SW480 (cell line): ENCODE measurements at regions not wholly inside any gene's neighbourhood (a gene's known extent, or its start where the extent isn't known, plus 50 kb on each side); places are given as distances from the start of the nearest gene placed in this dataset.

ENCODE experiments used
- DNase-seq: peaks from one replicate; pipeline ENCODE4 v3.0.0-alpha.2; 2016; ENCODE audit warnings: low spot score

- DNase-seq = no peak
Measured at GRCh38 chr7:156069891-156070290, 257.6 kb upstream of the SHH start.

- no peak for DNase-seq
Measured at GRCh38 chr7:156067156-156067555, 254.9 kb upstream of the SHH start.

GRCh38 chr7:156065400-156065799 lies 253.1 kb upstream of the SHH start:
- peak; percentile 66 for DNase-seq

- peak; percentile 94 for DNase-seq
Measured at GRCh38 chr7:156064971-156065386, 252.7 kb upstream of the SHH start.

GRCh38 chr7:156063241-156063810 lies 251.1 kb upstream of the SHH start:
- DNase-seq = no peak

GRCh38 chr7:156062286-156062685 lies 250.0 kb upstream of the SHH start:
- no peak for DNase-seq

- DNase-seq = no peak
Measured at GRCh38 chr7:156061689-156062255, 249.5 kb upstream of the SHH start.

GRCh38 chr7:156060925-156061324 lies 248.7 kb upstream of the SHH start:
- no peak for DNase-seq

GRCh38 chr7:156059369-156059768 lies 247.1 kb upstream of the SHH start:
- peak; percentile 8 for DNase-seq

- no peak for DNase-seq
Measured at GRCh38 chr7:156058248-156058647, 246.0 kb upstream of the SHH start.

- DNase-seq = no peak
Measured at GRCh38 chr7:156056534-156056933, 244.3 kb upstream of the SHH start.

- no peak for DNase-seq
Measured at GRCh38 chr7:156055206-156055822, 243.1 kb upstream of the SHH start.

GRCh38 chr7:156051884-156052283 lies 239.6 kb upstream of the SHH start:
- DNase-seq = no peak

- no peak for DNase-seq
Measured at GRCh38 chr7:156050636-156051569, 238.6 kb upstream of the SHH start.

GRCh38 chr7:156049366-156049765 lies 237.1 kb upstream of the SHH start:
- no peak for DNase-seq

- no peak for DNase-seq
Measured at GRCh38 chr7:156046031-156046560, 233.8 kb upstream of the SHH start.

GRCh38 chr7:156043416-156044178 lies 231.3 kb upstream of the SHH start:
- no peak for DNase-seq

GRCh38 chr7:156041398-156041797 lies 229.1 kb upstream of the SHH start:
- no peak for DNase-seq

GRCh38 chr7:156039971-156040677 lies 227.9 kb upstream of the SHH start:
- no peak for DNase-seq

- no peak for DNase-seq
Measured at GRCh38 chr7:156039194-156039593, 226.9 kb upstream of the SHH start.

GRCh38 chr7:156038345-156038744 lies 226.1 kb upstream of the SHH start:
- no peak for DNase-seq
